Posterior cingulate gyrus (tissue), 11 donors: ENCODE measurements at regions not wholly inside any gene's neighbourhood (a gene's known extent, or its start where the extent isn't known, plus 50 kb on each side); places are given as distances from the start of the nearest gene placed in this dataset.

Experiments
- DNase-seq, 10 donors: peaks; one replicate each; pipeline versions ENCODE4 v3.0.0 to v3.0.0-alpha.2; 2020 to 2021; ENCODE audit warnings: mixed read lengths in 3 of 10
- intact Hi-C: fragments of 100-400 bp; cut with DNase I; formaldehyde crosslinking; loops from one replicate; pipeline ENCODE4 v1.15.1; 2023

DNA sequence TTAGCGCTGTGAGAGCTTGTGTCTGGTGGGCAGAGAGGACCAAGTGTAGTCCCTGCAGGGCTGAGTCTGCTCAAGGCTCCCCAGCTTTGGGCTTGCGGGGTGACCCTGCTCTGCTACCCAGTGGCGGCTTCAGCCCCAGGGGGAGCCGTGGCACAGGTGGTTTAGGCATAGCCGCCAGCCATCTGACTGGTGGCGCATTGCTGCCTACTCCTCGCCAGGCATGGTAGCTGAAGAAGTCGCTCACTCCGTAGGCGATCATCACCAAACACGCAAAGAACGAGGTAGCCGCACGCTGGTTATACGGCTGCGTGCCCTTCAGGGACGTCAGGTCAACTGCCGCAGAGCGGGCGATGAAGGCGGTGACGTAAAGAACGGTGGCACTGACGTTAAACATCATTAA is 180.7 kb upstream of the DIPK2B start:
- DNase-seq: peak in 1 of 10 donors; percentile 70
- intact Hi-C loops: no loop called here

GRCh38 chrX:45379236-45379635 is 178.6 kb upstream of the DIPK2B start:
- DNase-seq: no peak
- intact Hi-C loops: no loop called here

DNA sequence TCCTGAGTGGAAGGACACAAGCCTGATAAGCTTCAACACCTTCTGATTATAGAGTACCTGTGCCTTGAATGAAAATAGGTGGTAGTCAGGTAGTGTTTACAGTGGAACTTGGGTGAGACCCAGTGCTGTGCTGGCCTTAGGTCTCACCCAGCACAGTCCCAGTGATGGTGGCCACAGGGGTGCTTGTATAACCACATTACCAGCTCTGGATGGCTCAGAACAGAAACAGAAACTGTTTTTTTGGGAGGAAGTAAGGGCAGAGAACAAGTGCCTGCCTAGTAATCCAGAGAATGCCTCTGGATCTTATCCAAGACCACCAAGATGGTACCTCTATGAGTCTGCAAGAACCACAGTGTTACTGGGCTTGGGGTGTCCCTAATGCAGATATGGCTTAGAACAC is 171.5 kb upstream of the DIPK2B start:
- intact Hi-C loops: no loop called here
- no peak for DNase-seq

DNA sequence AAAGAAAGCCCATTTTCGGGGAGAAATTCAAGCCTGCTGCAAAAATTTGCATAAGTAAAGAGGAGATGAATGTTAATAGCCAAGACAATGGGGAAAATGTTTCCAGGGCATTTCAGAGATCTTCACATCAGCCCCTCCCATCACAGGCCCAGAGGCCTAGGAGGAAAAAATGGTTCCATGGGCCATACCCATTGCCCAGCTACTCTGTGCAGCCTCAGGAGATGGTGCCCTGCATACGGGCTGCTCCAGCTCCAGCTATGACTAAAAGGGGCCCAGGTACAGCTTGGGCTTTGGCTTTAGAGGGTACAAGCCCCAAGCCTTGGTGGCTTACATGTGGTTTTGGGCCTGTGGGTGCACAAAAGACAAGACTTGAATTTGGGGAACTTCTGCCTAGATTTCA is 168.0 kb upstream of the DIPK2B start:
- no peak for DNase-seq
- intact Hi-C loops: no loop called here

GRCh38 chrX:45363596-45363995 is 162.9 kb upstream of the DIPK2B start:
- intact Hi-C loops: no loop called here
- DNase-seq: no peak

DNA sequence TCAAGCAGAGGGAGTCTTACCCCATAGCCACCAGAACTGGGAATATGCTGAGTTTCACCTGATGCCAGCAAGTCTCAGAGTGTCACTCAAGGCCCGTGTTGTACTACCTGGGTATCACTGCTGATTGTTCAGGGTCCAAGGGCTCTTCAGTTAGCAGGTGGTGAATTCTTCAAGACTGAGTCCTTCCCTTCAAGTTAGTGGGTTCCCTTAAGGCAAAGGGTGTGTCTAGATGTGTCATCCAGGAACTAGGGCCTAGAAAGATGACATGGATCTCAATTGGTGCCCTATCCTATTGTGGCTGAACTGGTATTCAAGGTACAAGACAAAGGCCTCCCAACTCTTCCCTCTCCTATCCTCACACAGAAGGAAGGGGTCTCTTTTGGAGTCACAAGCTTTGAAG is 159.9 kb upstream of the DIPK2B start:
- DNase-seq: no peak
- intact Hi-C loops: no loop called here

DNA sequence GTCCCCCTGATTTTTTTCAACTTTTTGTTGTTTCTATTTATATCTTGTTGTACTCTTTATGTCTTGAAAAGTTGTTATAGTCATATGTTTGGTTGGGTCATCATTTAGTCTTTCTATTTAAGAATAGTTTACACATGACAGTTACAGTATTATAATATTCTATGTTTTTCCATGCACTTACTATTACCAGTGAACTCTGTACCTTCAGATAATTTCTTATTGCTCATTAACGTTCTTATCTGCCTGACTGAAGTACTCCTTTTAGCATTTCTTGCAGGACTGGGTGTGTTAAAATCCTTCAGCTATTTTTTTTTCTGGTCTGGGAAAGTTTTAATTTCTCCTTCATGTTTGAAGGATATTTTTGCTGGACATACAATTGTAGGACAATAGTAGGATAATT is 157.7 kb upstream of the DIPK2B start:
- DNase-seq: no peak
- intact Hi-C loops: no loop called here

DNA sequence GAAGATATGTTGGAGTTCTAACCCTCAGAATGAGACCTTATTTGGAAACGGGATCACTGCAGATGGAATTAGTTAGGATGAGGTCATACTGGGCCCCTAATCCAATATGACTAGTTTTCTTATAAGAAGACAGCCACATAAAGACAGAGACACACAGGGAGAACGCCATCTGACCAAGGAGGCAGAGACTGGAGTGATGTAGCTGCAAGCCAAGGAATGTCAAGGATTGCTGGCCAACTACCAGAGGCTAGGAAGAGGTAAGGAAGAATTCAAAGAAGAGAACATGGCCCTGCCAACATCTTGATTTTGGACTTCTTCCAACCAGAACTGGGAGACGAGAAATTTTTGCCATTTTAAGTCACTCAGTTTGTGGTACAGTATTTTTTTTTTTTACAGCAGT is 152.8 kb upstream of the DIPK2B start:
- intact Hi-C loops: no loop called here
- no peak for DNase-seq

GRCh38 chrX:45352611-45353010 is 151.9 kb upstream of the DIPK2B start:
- intact Hi-C loops: no loop called here
- DNase-seq: no peak

DNA sequence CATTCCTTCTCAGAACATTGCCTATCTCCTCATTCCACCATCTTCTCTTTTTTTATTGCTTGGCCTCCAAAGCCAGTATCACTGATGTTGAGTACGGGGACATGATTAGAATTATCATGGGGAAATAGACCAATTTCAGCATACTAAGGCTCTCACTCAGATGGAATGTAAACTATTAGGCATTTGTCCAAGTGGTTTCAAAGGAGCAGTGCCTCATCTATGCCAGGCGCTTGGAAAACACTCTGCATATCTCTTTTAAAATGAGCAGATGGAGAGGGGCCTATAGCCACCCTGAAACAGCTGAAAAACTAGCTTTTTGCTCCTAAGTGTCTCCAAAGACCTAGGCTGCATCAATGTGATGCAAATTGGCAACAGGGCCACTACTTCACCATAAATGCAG is 150.8 kb upstream of the DIPK2B start:
- DNase-seq: no peak
- intact Hi-C loops: no loop called here

- no peak for DNase-seq
- intact Hi-C loops: no loop called here
Measured at GRCh38 chrX:45348296-45348695, 147.6 kb upstream of the DIPK2B start.

GRCh38 chrX:45347877-45348276 is 147.2 kb upstream of the DIPK2B start:
- intact Hi-C loops: no loop called here

GRCh38 chrX:45344594-45344993 is 143.9 kb upstream of the DIPK2B start:
- no peak for DNase-seq
- intact Hi-C loops: no loop called here

More at GRCh38 chrX:45347877-45348276, 147.2 kb upstream of the DIPK2B start:
- no peak for DNase-seq

DNA sequence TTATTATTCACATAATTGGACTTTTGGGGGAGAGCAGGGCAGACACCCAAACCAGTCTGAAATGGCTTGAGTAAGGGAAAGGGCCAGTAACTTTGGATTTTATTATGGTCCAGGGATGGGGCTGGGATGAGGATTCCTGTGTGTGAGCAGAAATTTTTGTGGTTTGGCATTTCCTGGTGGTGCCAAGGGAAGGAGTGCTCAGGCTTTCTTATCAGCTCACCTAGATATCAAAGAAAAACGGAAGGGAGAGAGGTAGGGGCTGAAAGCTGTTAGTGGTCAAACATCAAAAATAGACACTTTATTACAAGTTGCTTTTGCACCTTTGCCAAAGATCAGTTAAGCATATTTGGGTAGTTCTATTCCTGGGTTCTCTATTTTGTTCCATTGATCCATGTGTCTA is 128.5 kb upstream of the DIPK2B start:
- DNase-seq: no peak
- intact Hi-C loops: loop anchor here (10.0 kb wide), 1 partner anchor 1076 kb away; no protein-coding TSS in a partner anchor

DNA sequence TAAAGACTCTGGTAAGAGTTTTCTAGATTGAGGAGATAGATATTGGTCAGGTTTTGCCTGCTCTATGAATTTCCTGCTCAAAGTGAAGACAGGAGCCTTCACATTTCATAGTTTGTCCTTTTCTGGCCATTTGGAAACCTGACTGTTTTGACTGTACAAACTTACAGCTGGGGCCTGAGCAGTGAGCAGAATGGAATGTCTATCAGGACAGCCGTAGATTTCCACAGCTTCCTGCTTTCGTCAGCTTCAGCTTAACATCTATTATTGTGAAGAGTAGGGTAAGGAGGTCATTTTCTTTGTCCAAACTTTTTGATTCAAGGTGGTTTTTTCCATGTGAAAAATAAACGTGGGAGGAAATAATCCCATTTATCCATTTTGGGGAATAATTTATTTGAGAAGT is 124.3 kb upstream of the DIPK2B start:
- intact Hi-C loops: loop anchor here (10.0 kb wide), 1 partner anchor 1080 kb away; no protein-coding TSS in a partner anchor
- no peak for DNase-seq

DNA sequence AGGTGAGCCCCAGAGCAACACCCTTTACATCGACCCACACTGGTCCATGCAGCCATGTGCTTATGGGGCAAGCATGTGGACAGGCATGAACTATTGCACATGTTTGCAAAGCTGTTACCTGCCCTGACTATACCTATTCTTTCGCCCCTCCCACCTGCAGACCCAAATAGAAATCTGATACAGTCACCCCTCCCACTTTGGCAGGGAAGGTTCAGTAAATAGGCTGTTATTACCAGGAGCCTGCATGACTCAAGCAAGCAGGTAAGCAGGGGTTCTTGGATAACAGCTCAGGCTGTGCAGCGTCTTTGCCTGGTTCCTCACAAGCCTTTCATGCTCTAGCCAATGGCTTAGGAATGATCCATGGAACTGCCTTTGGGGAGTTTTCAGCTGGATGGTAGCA is 122.7 kb upstream of the DIPK2B start:
- intact Hi-C loops: loop anchor here (10.0 kb wide), 1 partner anchor 1081 kb away; no protein-coding TSS in a partner anchor
- DNase-seq: no peak

DNA sequence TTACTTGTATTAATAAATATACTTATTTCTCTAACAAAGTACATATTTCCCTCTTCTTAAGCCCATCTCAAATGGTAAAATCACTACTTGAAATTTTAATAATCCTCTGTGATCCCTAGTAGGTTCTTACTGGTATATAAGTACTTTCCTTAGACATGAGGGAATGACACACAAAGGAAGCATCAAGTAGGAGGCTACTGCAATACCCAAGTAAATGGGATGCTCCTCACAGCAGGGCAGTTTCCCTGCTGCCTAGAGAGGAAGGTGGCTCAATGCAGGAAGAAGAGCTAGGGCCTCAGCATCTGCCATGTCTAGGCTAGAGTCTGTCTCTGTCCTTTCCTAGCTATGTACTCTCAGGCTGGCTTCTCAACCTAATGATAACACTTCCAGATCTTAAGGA is 122.1 kb upstream of the DIPK2B start:
- DNase-seq: no peak
- intact Hi-C loops: loop anchor here (10.0 kb wide), 1 partner anchor 1082 kb away; no protein-coding TSS in a partner anchor

- intact Hi-C loops: loop anchor here (10.0 kb wide), 1 partner anchor 1082 kb away; no protein-coding TSS in a partner anchor
- DNase-seq: peak in 5 of 10 donors; percentile 4 to 72 (median 8)
Measured at GRCh38 chrX:45322382-45322781, 121.7 kb upstream of the DIPK2B start.

DNA sequence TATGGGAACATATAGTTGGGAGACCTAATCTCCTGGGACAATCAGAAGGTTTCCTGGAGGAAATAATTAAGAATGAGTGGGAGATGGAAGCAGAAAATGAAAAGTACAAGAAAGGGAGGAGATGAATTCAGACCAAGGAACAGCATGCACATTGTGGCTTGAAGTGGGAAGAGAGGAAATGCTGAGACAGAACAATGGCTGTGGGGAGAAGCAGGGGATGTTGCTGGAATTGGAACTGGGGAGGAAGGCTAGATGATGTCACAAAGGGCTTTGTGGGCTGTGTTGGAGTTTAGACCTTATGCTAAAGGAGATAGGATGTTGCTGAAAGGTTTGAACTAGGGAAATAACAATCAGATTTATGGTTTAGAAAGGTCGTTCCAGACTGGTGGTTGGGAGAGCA is 119.5 kb upstream of the DIPK2B start:
- no peak for DNase-seq
- intact Hi-C loops: loop anchor here (10.0 kb wide), 1 partner anchor 1085 kb away; no protein-coding TSS in a partner anchor

GRCh38 chrX:45309801-45310200 is 109.1 kb upstream of the DIPK2B start:
- DNase-seq: no peak
- intact Hi-C loops: no loop called here

DNA sequence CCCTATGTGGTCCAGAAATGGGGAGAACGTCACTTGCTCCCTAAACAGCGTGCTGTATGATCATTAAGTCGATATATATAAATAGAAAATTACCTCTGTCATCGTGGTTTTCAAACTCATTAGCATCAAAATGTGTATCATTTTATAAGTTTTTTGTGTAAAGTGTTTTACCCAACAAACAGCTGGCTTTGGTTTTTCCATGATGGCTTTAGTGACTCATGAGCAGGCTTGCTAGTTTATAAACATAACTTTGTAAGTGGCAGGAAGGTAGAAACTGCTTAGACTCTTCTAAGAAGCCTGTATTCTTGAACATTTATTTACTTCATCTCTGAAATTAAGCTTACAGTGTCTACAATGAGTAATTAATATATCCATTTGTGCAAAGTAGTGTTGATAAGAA is 108.4 kb upstream of the DIPK2B start:
- intact Hi-C loops: no loop called here
- no peak for DNase-seq

DNA sequence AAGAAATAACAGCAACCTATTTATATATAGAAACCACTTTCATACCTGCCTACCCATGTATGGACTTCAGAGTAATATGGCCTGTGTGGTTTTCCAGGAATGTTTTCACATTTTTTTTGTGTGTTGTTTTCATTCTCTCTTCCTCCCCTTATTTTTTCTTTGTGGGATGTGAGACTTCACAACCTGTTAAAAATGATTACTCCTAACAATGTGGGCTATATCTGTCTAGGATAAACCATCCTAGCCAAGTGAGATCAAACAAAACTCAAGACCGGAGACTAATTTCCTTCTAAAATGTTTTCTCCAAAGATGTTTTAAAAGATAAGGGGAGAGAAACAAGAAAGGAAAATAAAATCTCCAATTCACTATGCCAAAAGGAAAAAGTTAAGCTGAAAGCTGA is 106.1 kb upstream of the DIPK2B start:
- DNase-seq: no peak
- intact Hi-C loops: no loop called here

GRCh38 chrX:45300638-45301037 is 100.0 kb upstream of the DIPK2B start:
- intact Hi-C loops: no loop called here
- no peak for DNase-seq
